ENCODE measurements at regions not wholly inside any gene's neighbourhood (a gene's known extent, or its start where the extent isn't known, plus 50 kb on each side); places are given as distances from the start of the nearest gene placed in this dataset.

DNA sequence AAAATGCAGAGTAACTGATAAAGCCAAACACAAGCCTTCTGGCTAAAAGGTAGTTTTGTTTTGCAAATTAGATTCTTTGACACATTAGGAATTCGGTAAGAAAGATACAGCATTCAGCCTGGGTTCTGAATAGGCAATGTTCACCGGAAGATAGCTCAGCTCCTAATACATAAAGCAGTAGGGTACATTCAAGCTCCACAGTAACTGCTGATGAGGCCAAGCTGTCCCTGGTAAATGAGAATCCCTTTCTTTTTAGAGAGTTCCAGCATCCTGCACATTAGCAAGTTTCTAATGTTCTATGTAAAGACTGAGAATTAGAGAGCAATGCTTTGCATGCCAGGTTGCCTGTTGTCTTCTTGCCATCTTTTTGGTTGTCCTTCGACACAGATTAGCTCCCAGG lies 316.3 kb upstream of the SLC14A2 start:
- Histone ChIP-seq H3K27me3 (no peaks in the 10 kb centered on the region), H3K9me3 (no peaks in the 10 kb centered on the region), H3K27ac (no peak overlapping the region), H3K4me1 (no peaks in the 10 kb centered on the region), H3K36me3 (no peaks in the 10 kb centered on the region), H3K4me3 (no peak overlapping the region)
- DNase-seq (no peak), ATAC-seq (no peak)
- in situ Hi-C loops (cut with MboI; ENCODE audit: low sequenced_read_pairs in 4 of 4) (no loop called here), intact Hi-C loops (cut with DNase I; ENCODE audit: low total_unique reads) (no loop called here)
- TF ChIP-seq, protein P1, sequence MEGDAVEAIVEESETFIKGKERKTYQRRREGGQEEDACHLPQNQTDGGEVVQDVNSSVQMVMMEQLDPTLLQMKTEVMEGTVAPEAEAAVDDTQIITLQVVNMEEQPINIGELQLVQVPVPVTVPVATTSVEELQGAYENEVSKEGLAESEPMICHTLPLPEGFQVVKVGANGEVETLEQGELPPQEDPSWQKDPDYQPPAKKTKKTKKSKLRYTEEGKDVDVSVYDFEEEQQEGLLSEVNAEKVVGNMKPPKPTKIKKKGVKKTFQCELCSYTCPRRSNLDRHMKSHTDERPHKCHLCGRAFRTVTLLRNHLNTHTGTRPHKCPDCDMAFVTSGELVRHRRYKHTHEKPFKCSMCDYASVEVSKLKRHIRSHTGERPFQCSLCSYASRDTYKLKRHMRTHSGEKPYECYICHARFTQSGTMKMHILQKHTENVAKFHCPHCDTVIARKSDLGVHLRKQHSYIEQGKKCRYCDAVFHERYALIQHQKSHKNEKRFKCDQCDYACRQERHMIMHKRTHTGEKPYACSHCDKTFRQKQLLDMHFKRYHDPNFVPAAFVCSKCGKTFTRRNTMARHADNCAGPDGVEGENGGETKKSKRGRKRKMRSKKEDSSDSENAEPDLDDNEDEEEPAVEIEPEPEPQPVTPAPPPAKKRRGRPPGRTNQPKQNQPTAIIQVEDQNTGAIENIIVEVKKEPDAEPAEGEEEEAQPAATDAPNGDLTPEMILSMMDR (IDR thresholded peaks at IDR 0.05 in 4 of 5, conservative IDR thresholded peaks at IDR 0.05 in 1 of 5), result no peak
- no peak for TF ChIP-seq POLR2A (IDR thresholded peaks at IDR 0.05)

DNA sequence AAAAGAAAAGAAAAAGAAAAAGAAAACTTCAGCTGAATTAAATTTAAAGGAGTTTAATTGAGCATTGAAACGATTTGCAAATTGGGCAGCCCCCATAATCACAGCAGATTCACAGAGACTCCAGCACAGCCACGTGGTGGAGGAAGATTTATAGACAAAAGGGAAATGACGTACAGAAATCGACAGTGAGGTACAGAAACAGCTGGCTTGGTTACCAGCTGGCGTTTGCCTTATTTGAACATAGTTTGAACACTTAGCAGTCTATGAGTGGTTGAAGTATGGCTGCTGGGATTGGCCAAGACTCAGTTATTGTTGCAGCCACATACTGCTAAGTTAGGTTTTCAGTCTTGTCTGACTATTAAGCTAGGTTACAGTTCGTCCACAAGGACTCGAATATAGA lies 312.2 kb upstream of the SLC14A2 start:
- no peak for TF ChIP-seq POLR2A (IDR thresholded peaks at IDR 0.05)
- TF ChIP-seq, protein P1 (IDR thresholded peaks at IDR 0.05 in 4 of 5, conservative IDR thresholded peaks at IDR 0.05 in 1 of 5), result no peak
- no peak overlapping the region for H3K27ac ChIP-seq
- in situ Hi-C loops (cut with MboI; ENCODE audit: low sequenced_read_pairs in 4 of 4) (no loop called here), intact Hi-C loops (cut with DNase I; ENCODE audit: low total_unique reads) (no loop called here)
- ATAC-seq (no peak), DNase-seq (no peak)
- H3K36me3 ChIP-seq, result no peaks in the 10 kb centered on the region
- H3K9me3 ChIP-seq, result no peaks in the 10 kb centered on the region
- no peak overlapping the region for H3K4me3 ChIP-seq
- H3K4me1 ChIP-seq, result no peaks in the 10 kb centered on the region
- H3K27me3 ChIP-seq, result no peaks in the 10 kb centered on the region

DNA sequence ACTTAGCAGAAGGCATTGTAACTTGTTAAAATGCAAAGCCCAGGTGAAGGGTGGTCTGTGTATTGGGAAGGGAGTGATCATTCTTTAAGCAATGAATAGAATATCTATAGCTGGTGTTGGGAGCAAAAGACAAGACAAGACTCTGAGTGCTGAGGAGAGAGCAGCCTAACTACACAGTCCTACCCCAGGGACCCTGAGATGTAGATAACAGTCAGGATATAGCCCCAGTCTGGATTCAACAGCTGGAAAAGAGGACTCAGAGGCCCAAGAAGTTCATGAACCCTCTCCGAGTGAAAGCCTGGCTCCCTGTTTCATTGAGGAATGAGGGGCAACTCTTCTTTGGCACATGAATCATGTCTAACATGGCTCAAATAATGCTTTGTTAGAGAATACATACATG lies 310.7 kb upstream of the SLC14A2 start:
- no peak overlapping the region for H3K4me3 ChIP-seq
- H3K9me3 ChIP-seq, result no peaks in the 10 kb centered on the region
- in situ Hi-C loops (cut with MboI; ENCODE audit: low sequenced_read_pairs in 4 of 4), result no loop called here
- intact Hi-C loops (cut with DNase I; ENCODE audit: low total_unique reads), result no loop called here
- no peak for ATAC-seq
- H3K27ac ChIP-seq, result no peak overlapping the region
- DNase-seq, result no peak
- no peaks in the 10 kb centered on the region for H3K36me3 ChIP-seq
- H3K4me1 ChIP-seq, result no peaks in the 10 kb centered on the region
- TF ChIP-seq, protein P1 (IDR thresholded peaks at IDR 0.05 in 4 of 5, conservative IDR thresholded peaks at IDR 0.05 in 1 of 5), result no peak
- no peak for TF ChIP-seq POLR2A (IDR thresholded peaks at IDR 0.05)
- no peaks in the 10 kb centered on the region for H3K27me3 ChIP-seq

DNA sequence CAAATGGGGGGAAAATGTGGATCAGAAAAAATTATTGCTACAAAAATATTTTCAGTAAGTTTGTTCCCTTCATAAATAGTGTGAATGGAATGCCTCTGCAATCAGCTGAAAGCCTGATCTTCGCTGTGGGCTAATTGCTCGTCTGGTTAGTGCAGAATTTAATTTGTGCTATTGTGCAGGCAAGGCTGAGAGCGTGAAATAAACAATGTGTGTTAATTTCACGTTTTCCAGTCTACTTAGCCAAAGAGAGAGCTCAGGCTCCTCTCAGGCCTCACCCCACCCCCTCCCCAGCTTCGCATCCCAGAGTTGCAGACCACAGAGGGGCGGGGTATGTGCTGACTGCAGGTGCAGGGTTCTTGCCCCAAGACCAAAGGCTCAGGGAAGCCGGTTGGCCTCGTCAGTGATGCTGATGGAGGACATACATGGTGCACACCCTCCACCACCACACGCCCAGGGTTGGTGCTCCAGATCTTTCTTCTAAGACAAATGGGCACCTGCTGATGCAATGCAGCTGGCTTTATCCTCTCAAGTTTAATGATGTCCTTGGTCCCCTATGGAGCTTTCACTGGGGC lies 302.6 kb upstream of the SLC14A2 start:
- H3K4me3 ChIP-seq, result no peak overlapping the region
- ATAC-seq (no peak), DNase-seq (no peak)
- H3K27ac ChIP-seq, result no peak overlapping the region
- H3K9me3 ChIP-seq, result no peaks in the 10 kb centered on the region
- no peaks in the 10 kb centered on the region for H3K36me3 ChIP-seq
- H3K4me1 ChIP-seq, result no peaks in the 10 kb centered on the region
- intact Hi-C loops (cut with DNase I; ENCODE audit: low total_unique reads) (no loop called here), in situ Hi-C loops (cut with MboI; ENCODE audit: low sequenced_read_pairs in 4 of 4) (no loop called here)
- no peaks in the 10 kb centered on the region for H3K27me3 ChIP-seq
- TF ChIP-seq POLR2A (IDR thresholded peaks at IDR 0.05), result no peak
- TF ChIP-seq, protein P1 (IDR thresholded peaks at IDR 0.05 in 4 of 5, conservative IDR thresholded peaks at IDR 0.05 in 1 of 5), result no peak

DNA sequence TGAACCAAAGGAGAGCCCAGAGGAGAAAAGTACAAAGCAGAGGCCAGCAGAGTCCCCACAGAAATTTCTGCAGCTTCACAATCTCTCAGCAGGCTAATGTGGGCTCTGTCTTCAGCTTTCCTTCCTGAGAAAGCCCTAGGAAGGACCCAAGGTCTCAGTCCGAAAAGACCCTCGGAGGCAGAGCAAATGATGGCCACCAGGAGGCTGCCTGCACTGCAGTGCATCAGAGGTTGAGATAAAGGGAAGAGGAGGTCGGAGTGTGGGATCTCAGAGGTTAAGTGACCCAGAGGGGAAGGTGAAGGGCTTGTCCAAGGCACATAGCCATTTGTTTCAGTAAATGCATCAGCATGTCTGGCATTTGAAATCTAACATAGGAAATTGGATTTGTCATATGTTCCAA lies 299.1 kb upstream of the SLC14A2 start:
- Histone ChIP-seq H3K9me3 (no peaks in the 10 kb centered on the region), H3K36me3 (no peaks in the 10 kb centered on the region), H3K4me3 (no peak overlapping the region), H3K27me3 (no peaks in the 10 kb centered on the region), H3K4me1 (peaks cover 9 to 11% of the 10 kb centered on the region in 2 donors), H3K27ac (no peak overlapping the region)
- in situ Hi-C loops (cut with MboI; ENCODE audit: low sequenced_read_pairs in 4 of 4), result no loop called here
- ATAC-seq, result no peak
- intact Hi-C loops (cut with DNase I; ENCODE audit: low total_unique reads), result no loop called here
- TF ChIP-seq POLR2A (IDR thresholded peaks at IDR 0.05), result no peak
- DNase-seq, result no peak
